GM18502 (cell line): ENCODE measurements at regions not wholly inside any gene's neighbourhood (a gene's known extent, or its start where the extent isn't known, plus 50 kb on each side); places are given as distances from the start of the nearest gene placed in this dataset.

ENCODE experiments used
- ATAC-seq: cut with Tn5 transposase; IDR thresholded peaks from one replicate; pipeline ENCODE4 v1.9.1; 2021; ENCODE audit warnings: mild to moderate bottlenecking; ENCODE audit not compliant: unreplicated experiment, poor library complexity

GRCh38 chr18:71942433-71942832 lies 601.7 kb downstream of the CBLN2 start:
- no peak for ATAC-seq

- no peak for ATAC-seq
Observed at GRCh38 chr18:71939483-71939882, 604.7 kb downstream of the CBLN2 start.

- ATAC-seq, result no peak
Observed at GRCh38 chr18:71936744-71937143, 607.4 kb downstream of the CBLN2 start.

- ATAC-seq, result no peak
Observed at GRCh38 chr18:71919211-71919610, 624.9 kb downstream of the CBLN2 start.

- no peak for ATAC-seq
Observed at GRCh38 chr18:71913641-71914040, 630.5 kb downstream of the CBLN2 start.

- ATAC-seq, result no peak
Observed at GRCh38 chr18:71902482-71902881, 641.7 kb downstream of the CBLN2 start.

- ATAC-seq, result no peak
Observed at GRCh38 chr18:71899707-71900472, 644.3 kb downstream of the CBLN2 start.

GRCh38 chr18:71899183-71899582 lies 645.0 kb downstream of the CBLN2 start:
- ATAC-seq, result no peak

GRCh38 chr18:71887509-71887908 lies 656.6 kb downstream of the CBLN2 start:
- ATAC-seq, result no peak

GRCh38 chr18:71878226-71878625 lies 665.9 kb downstream of the CBLN2 start:
- no peak for ATAC-seq

GRCh38 chr18:71873695-71874094 lies 670.4 kb downstream of the CBLN2 start:
- ATAC-seq, result no peak

GRCh38 chr18:71865888-71866287 lies 678.3 kb downstream of the CBLN2 start:
- no peak for ATAC-seq

- ATAC-seq, result no peak
Observed at GRCh38 chr18:71850602-71851001, 693.5 kb downstream of the CBLN2 start.

GRCh38 chr18:71849407-71849806 lies 694.7 kb downstream of the CBLN2 start:
- no peak for ATAC-seq

GRCh38 chr18:71846716-71847115 lies 697.4 kb downstream of the CBLN2 start:
- no peak for ATAC-seq

- no peak for ATAC-seq
Observed at GRCh38 chr18:71844814-71845213, 699.3 kb downstream of the CBLN2 start.

- no peak for ATAC-seq
Observed at GRCh38 chr18:71842666-71843065, 701.5 kb downstream of the CBLN2 start.

GRCh38 chr18:71837547-71837946 lies 706.6 kb downstream of the CBLN2 start:
- no peak for ATAC-seq

GRCh38 chr18:71832946-71833617 lies 711.1 kb downstream of the CBLN2 start:
- no peak for ATAC-seq

- ATAC-seq, result no peak
Observed at GRCh38 chr18:71831039-71831438, 713.1 kb downstream of the CBLN2 start.

- no peak for ATAC-seq
Observed at GRCh38 chr18:71827301-71827700, 716.8 kb downstream of the CBLN2 start.

GRCh38 chr18:71815305-71815704 lies 728.8 kb downstream of the CBLN2 start:
- ATAC-seq, result no peak
